ENCODE measurements at regions not wholly inside any gene's neighbourhood (a gene's known extent, or its start where the extent isn't known, plus 50 kb on each side); places are given as distances from the start of the nearest gene placed in this dataset.

DNA sequence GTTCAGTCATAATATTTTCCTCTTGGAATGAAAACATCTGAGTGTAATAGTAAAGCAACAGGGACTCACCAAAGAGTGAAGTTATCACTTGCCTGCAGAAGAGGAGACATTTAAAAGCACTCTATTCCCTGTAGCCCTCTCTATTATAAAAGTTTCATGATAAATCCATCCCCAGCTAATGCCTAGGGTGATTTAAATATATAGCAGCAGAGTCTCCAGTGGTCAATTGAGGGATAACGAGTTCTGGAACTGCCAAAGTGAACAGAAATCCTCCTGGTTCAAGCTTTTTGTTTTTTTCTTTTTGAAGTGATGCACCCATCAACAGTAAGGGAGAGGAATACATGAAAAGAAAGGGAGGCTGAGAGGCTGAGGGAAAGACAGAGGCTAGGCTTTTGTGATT lies 87.3 kb downstream of the EVX1 start:
- TF ChIP-seq, protein P1, sequence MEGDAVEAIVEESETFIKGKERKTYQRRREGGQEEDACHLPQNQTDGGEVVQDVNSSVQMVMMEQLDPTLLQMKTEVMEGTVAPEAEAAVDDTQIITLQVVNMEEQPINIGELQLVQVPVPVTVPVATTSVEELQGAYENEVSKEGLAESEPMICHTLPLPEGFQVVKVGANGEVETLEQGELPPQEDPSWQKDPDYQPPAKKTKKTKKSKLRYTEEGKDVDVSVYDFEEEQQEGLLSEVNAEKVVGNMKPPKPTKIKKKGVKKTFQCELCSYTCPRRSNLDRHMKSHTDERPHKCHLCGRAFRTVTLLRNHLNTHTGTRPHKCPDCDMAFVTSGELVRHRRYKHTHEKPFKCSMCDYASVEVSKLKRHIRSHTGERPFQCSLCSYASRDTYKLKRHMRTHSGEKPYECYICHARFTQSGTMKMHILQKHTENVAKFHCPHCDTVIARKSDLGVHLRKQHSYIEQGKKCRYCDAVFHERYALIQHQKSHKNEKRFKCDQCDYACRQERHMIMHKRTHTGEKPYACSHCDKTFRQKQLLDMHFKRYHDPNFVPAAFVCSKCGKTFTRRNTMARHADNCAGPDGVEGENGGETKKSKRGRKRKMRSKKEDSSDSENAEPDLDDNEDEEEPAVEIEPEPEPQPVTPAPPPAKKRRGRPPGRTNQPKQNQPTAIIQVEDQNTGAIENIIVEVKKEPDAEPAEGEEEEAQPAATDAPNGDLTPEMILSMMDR (IDR thresholded peaks at IDR 0.05) = peak in 1 of 3 experiments; percentile 11
- no peak for TF ChIP-seq POLR2A (IDR thresholded peaks at IDR 0.05)
